HT-29 (cell line): ENCODE measurements at regions not wholly inside any gene's neighbourhood (a gene's known extent, or its start where the extent isn't known, plus 50 kb on each side); places are given as distances from the start of the nearest gene placed in this dataset.
A peak's percentile ranks its signal among the peaks of the same experiment; 100 is the strongest.
"Not testable (repeated sequence)": the region's sequence is repeated elsewhere in the genome, so short reads cannot be mapped to it uniquely, and the experiment has no call there.

Source experiments
- DNase-seq: peaks from one replicate; pipeline ENCODE4 v3.0.0-alpha.2; 2015; ENCODE audit warnings: low spot score

DNA sequence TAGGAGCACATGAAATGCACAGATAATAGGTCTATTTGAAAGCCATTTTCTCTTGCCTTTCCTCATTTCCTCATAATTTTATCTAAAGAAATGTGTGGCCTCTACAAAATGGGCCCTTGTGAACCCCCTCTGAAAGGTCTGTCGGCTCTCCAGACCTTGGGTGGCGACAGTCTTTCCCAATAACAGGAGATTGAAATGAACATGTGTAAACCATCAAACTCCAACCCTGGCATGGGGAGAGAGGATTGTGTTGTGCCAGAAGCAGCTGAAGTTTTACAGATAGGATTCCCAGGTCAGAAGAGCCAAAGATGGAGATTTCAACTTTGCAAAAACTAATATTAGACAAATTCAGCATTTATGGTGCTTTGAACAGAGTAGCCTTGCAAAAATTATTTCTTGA, 277.1 kb upstream of the ECI2 start:
- DNase-seq = no peak

DNA sequence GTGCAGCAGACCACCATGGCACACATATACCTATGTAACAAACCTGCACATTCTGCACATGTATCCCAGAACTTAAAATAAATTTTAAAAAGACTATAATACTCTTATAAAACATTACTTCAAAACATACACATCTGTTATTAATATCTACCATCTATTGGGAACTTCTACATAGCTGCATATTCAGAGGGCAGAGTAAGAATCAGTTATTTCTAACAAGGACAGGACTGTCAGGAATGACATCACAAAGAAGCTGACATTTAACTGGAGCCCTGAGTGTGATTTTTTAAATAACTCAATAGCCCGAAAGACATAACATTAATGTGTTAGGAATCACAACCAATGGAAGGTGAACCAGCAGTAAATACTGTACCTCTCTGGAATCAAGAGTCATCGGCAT, 276.7 kb upstream of the ECI2 start:
- no peak for DNase-seq

DNA sequence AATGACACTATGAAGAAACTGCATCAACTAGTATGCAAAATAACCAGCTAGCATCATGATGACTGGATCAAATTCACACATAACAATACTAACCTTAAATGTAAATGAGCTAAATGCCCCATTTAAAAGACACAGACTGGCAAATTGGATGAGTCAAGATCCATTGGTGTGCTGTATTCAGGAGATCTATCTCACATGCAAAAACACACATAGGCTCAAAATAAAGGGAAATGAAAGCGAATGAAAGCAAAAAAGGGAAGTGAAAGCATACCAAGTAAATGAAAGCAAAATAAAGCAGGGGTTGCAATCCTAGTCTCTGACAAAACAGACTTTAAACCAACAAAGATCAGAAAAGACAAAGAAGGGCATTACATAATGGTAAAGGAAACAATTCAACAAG, 272.3 kb upstream of the ECI2 start:
- DNase-seq = not testable (repeated sequence)

- DNase-seq = no peak
Observed at GRCh38 chr6:4405621-4406212, 270.3 kb upstream of the ECI2 start.

GRCh38 chr6:4404415-4404814, 269.0 kb upstream of the ECI2 start:
- DNase-seq = no peak

DNA sequence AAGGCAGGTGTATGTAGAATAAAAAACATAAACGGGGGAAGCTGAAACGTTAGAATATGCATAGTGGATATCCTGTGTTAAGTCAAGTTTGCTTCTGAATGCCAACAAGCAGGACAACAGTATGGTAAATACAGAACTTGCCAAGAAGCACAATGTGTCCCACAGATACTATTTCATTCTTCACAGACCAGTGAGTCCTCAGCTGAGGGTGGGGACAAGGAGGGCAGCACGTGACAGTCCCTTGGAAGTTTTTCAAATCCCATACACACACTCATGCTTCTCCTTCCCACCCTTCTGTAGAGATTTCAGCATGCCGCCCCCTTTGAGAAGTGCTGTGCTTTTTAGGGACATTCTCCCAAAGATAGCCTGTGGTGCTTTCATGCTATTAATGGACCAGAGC, 268.5 kb upstream of the ECI2 start:
- DNase-seq = no peak

- no peak for DNase-seq
Observed at GRCh38 chr6:4403023-4403752, 267.8 kb upstream of the ECI2 start.

- no peak for DNase-seq
Observed at GRCh38 chr6:4402477-4402976, 267.2 kb upstream of the ECI2 start.

DNA sequence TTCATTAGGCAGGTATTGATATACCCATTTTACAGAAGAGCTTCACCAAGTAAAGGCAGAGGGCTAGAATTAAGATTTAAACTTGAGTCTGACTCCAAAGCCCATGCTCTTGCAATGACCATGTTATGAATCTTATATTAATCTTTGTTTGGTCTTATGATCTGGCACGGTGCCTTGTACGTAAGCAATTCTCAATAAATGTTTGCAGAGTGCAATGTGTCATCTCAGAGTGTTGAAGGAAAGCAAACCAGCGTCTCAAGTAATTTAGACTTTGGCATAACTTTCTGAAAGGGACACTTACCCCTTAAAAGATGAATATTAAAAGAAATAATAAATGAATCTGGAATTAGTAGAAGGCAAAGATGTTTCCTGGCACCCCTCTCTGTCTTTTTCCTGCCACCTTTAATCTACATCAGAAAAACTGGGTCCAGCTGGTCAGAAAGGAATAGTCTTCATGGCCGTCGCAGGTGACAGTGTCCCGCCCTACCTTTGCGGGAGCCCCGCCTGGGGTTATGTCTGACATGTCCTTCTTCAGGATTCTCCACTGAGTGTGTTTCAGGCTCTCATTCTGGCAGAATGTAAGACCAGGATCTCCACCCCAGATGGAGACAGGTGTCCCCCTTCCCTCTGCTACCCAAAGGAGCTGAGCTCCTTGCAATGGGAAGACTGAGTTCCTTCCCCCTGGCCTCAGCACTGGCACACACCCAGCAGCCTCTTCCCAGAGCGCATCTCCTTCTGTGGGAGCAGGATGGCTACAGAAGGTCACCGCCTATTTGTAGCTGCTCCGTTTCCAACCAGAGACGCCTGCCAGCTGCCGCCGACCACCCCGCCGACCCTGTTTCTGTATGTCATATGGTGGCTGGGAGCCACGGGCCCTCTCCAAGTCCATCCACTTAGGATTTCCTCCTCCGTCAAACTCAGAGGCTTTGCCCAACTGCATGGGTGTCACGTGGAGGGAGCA, 266.3 kb upstream of the ECI2 start:
- no peak for DNase-seq

GRCh38 chr6:4399656-4400055, 264.3 kb upstream of the ECI2 start:
- DNase-seq = no peak

DNA sequence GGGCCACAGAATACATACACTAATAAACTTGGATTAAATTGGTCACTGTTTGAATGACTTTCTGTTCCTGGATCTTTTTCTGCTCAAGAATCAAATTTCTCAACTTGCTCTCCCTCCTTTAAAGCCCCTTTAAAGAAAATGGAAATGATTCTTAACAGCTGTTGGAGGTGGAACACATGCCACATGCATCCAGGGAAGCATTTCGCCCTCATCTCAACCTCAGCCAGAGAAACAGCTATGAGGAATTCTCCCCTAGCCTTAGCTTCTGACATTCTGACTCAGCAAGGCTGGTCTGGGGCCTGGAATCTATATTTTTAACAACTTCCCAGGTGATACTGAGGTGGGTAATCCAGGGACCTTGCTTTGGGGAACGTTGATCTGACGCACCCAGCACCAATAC, 263.4 kb upstream of the ECI2 start:
- DNase-seq = no peak

- no peak for DNase-seq
Observed at GRCh38 chr6:4397307-4397706, 261.9 kb upstream of the ECI2 start.

DNA sequence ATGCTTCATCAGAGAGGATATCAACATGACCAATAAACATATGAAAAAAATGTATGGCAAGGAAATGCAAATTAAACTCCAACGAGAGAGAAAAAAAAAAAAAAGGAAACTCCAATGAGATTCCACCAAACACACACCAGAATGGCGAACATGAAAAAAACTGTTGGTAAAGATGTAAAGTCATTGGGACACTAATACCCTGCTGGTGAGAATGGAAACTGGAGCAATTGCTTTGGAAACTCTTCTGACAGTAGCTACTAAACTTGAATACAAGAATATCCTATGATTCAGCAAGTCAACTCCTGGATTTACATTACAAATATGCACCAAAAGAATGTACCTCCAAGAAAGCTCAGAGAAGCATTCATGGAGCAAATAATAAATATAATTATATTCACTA, 260.7 kb upstream of the ECI2 start:
- DNase-seq = peak; percentile 4

- no peak for DNase-seq
Observed at GRCh38 chr6:4395386-4395785, 260.0 kb upstream of the ECI2 start.

- peak; percentile 11 for DNase-seq
Observed at GRCh38 chr6:4394786-4395185, 259.4 kb upstream of the ECI2 start.

DNA sequence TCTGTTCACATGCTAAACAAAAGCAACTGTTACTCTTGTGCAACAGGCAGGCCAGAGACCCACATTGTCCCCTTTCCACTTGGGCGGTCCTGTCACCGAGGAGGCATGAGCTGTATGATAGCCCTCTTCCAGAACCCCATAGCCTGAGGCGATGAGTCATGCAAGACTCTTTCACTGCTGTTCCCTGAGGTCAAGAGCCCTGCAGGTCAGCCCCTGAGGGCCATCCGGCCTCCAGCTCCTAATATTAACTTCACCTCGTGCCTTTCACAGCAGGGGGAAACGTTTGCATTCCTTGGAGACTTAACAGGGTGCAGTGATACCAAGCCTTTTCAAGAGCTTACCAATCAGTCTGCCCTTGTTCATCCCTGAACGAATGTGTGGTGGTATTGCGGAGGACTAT, 253.3 kb upstream of the ECI2 start:
- DNase-seq = no peak

DNA sequence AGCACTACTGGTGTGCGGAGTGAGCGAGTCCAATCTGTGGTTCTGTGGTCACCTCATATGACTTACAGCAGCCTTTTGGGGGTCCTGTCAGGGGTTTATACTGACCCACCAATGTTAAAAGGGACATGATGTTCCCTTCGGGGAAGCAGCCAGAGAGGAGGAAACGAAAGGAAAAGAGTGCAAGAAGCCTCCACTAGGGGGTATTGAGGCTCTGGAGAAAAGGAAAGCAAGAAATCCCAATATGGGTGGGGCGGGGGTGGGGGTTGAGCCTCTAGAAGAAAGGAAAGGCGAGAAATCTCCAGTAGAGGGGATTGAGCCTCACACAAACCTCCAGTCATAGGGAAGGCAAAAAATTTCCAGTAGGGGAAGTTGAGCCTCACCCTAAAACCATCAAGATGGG, 249.3 kb upstream of the ECI2 start:
- no peak for DNase-seq

- DNase-seq = no peak
Observed at GRCh38 chr6:4383910-4384638, 248.7 kb upstream of the ECI2 start.

DNA sequence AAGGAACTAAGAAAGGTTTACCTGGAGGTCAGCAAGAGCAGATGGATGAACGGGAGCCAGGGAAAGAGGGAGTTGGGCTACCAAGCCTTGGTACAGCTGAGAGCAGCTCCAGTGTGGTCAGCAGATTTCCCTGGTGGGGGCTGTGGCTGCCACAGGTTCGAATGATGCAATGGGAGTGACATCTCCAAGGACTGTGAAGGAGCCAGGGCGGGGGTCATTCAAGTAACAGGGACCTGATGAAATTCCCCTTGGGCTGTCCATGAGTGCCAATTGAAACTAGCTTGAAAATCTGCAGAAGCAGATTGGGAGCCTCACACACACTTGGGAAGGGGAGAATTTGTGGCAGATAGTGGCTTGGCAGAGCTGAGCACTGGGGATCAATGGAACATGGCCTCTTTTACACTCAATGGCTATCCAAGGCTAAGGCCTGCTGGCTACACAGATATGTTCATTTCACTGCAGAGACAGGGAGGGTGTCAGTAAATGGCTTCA, 247.0 kb upstream of the ECI2 start:
- no peak for DNase-seq

GRCh38 chr6:4381381-4381780, 246.0 kb upstream of the ECI2 start:
- no peak for DNase-seq

- DNase-seq = no peak
Observed at GRCh38 chr6:4380881-4381281, 245.5 kb upstream of the ECI2 start.
